T-helper 1 cell treated with Interleukin-12 subunit alpha and Interleukin-12 subunit beta and Interleukin-4 antibody, amounts not matched to agents 30 μg/mL and 1 μg/mL, for 36 hours (primary cell): ENCODE measurements at regions not wholly inside any gene's neighbourhood (a gene's known extent, or its start where the extent isn't known, plus 50 kb on each side); places are given as distances from the start of the nearest gene placed in this dataset.

ENCODE experiments used
- H3K27ac Mint-ChIP-seq: one replicate; pipeline ENCODE4 v1.8.0; 2021; ENCODE audit warnings: mild to moderate bottlenecking, mixed read lengths
- H3K27me3 Mint-ChIP-seq: one replicate; pipeline ENCODE4 v1.8.0; 2021; ENCODE audit warnings: low read depth, mixed read lengths
- H3K36me3 Mint-ChIP-seq: one replicate; pipeline ENCODE4 v1.8.0; 2021; ENCODE audit warnings: low read depth, mixed read lengths
- H3K4me1 Mint-ChIP-seq: one replicate; pipeline ENCODE4 v1.8.0; 2021; ENCODE audit warnings: low read depth, mixed read lengths
- H3K4me3 Mint-ChIP-seq: one replicate; pipeline ENCODE4 v1.8.0; 2021; ENCODE audit warnings: mild to moderate bottlenecking, moderate library complexity, mixed read lengths
- H3K9me3 Mint-ChIP-seq: one replicate; pipeline ENCODE4 v1.8.0; 2021; ENCODE audit warnings: mixed read lengths

DNA sequence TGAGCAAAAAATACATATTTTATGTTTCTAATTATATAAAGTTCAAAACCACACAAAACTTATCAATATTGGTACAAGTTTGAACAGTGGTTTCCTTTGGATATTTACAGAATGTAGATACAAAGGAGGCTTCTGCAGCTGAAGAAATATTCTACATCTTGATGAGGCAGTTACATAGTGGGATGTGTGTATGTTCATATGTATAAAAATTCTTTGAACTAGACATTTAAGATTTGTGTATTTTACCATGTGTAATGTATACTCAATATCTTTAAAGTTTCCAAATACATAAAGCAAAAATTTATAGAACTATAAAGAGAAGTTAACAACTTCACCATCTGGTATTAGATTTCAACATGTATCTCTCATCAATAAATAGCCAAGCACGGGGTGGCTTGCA lies 80.7 kb upstream of the TNFSF4 start:
- Mint-ChIP-seq H3K4me3 (no peak overlapping the region), H3K27ac (no peak overlapping the region), H3K27me3 (peaks cover 35% of the 10 kb centered on the region), H3K9me3 (no peaks in the 10 kb centered on the region), H3K36me3 (no peaks in the 10 kb centered on the region), H3K4me1 (no peaks in the 10 kb centered on the region)

DNA sequence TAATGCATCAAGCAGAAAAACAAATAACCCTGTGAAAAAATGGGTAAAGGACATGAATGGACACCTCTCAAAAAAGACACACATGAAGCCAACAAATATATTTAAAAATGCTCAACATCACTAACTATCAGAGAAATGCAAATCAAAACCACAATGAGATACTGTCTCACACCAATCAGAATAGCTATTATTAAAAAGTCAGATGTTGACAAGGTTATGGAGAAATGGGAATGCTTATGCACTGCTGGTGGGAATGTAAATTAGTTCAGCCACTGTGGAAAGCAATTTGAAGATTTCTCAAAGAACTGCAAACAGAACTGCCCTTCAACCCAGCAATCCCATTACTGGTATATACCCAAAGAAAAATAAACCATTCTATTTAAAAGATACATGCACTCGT lies 86.6 kb upstream of the TNFSF4 start:
- H3K36me3 Mint-ChIP-seq, result peaks cover 1% of the 10 kb centered on the region
- H3K27ac Mint-ChIP-seq, result no peak overlapping the region
- peaks cover 4% of the 10 kb centered on the region for H3K9me3 Mint-ChIP-seq
- peaks cover 12% of the 10 kb centered on the region for H3K4me1 Mint-ChIP-seq
- H3K4me3 Mint-ChIP-seq, result no peak overlapping the region
- H3K27me3 Mint-ChIP-seq, result peaks cover 34% of the 10 kb centered on the region

DNA sequence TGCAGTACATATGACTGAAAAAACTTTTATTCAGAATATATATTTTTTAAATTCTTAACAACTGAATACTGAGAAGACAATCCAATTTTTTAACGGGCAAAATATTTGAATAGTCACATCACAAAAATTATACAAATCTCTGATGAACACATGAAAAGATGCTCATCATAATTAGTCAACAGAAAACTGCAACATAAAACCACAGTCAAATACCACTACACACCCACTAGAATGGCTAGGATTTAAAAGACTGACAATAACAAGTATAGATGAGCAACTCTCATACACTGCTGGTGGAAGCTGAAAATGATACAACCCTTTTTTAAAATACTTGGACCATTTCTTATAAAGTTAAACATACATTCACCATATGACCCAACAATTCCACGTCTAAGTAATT lies 87.7 kb upstream of the TNFSF4 start:
- Mint-ChIP-seq H3K27me3 (peaks cover 34% of the 10 kb centered on the region), H3K27ac (no peak overlapping the region), H3K9me3 (peaks cover 4% of the 10 kb centered on the region), H3K4me1 (peaks cover 13% of the 10 kb centered on the region), H3K4me3 (no peak overlapping the region), H3K36me3 (peaks cover 1% of the 10 kb centered on the region)

DNA sequence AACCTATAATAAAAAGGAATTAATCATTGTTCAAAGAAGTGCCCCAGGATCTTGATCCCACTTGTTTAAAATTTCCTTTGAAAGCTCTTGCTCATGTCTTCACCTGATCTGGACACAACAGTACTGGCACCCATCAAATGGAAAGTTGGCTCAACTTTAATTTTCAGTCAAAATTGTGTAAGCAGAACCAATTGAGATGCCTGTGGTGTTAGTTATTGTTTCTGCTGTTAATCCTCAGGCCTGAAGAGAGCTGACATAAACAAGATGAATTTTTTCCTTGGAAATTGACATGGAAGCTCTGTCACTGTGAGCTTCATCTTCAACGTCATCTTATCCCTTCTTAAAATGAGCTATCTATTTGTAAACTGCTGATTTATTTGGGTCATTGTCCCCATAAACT lies 88.3 kb upstream of the TNFSF4 start:
- peaks cover 1% of the 10 kb centered on the region for H3K36me3 Mint-ChIP-seq
- peaks cover 13% of the 10 kb centered on the region for H3K4me1 Mint-ChIP-seq
- no peak overlapping the region for H3K27ac Mint-ChIP-seq
- peaks cover 31% of the 10 kb centered on the region for H3K27me3 Mint-ChIP-seq
- no peak overlapping the region for H3K4me3 Mint-ChIP-seq
- peaks cover 4% of the 10 kb centered on the region for H3K9me3 Mint-ChIP-seq

DNA sequence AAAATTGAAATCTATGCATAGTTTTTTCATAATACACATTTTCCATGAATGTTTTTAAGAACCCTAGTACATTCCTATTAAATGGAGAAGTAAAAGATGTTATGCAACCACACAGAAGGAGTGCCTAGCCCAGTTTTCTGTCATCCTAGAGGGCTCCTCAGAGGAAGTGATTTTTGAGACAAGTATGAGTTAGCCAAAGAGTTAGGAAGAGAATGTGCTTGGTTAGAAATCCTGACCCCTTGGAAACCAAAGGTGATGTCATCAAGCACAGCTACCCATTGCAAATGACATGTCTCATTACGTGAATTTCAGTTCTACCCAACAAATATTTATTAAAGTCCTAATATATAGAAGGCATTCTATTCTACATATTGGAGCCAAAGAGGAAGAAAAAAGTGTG lies 88.9 kb upstream of the TNFSF4 start:
- Mint-ChIP-seq H3K27ac (no peak overlapping the region), H3K4me1 (peaks cover 13% of the 10 kb centered on the region), H3K36me3 (peaks cover 1% of the 10 kb centered on the region), H3K9me3 (peaks cover 4% of the 10 kb centered on the region), H3K27me3 (peaks cover 31% of the 10 kb centered on the region), H3K4me3 (no peak overlapping the region)

DNA sequence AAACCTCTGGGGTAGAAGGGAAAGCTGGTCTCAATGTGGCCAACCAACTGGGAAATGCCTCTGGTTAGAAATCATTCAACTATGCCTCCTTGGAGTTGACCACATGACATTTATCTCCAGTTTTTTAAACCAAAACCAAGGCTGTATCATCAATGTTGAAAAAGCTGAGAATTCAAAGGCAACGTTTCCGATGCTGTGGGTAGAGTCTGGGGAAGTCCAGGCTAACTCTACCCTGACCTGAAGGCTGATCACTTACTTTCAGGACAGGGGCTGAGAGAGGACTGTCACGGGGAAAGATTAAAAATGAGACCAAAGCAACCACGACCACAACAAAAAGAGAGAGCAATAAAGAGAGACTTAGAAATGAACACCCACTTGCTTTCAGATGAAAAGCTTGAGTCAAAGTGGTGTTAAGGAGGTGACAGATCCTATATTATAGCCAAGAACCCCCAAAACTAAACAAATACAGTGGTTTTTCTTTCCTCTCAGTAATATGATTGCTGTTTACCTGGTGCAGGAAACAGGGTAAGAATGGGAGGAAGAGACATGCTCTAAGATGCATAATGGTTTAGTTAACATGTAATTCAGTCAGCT lies 90.8 kb upstream of the TNFSF4 start:
- H3K27me3 Mint-ChIP-seq, result peaks cover 19% of the 10 kb centered on the region
- peaks cover 1% of the 10 kb centered on the region for H3K36me3 Mint-ChIP-seq
- H3K27ac Mint-ChIP-seq, result no peak overlapping the region
- H3K9me3 Mint-ChIP-seq, result peaks cover 4% of the 10 kb centered on the region
- peaks cover 13% of the 10 kb centered on the region for H3K4me1 Mint-ChIP-seq
- H3K4me3 Mint-ChIP-seq, result no peak overlapping the region

DNA sequence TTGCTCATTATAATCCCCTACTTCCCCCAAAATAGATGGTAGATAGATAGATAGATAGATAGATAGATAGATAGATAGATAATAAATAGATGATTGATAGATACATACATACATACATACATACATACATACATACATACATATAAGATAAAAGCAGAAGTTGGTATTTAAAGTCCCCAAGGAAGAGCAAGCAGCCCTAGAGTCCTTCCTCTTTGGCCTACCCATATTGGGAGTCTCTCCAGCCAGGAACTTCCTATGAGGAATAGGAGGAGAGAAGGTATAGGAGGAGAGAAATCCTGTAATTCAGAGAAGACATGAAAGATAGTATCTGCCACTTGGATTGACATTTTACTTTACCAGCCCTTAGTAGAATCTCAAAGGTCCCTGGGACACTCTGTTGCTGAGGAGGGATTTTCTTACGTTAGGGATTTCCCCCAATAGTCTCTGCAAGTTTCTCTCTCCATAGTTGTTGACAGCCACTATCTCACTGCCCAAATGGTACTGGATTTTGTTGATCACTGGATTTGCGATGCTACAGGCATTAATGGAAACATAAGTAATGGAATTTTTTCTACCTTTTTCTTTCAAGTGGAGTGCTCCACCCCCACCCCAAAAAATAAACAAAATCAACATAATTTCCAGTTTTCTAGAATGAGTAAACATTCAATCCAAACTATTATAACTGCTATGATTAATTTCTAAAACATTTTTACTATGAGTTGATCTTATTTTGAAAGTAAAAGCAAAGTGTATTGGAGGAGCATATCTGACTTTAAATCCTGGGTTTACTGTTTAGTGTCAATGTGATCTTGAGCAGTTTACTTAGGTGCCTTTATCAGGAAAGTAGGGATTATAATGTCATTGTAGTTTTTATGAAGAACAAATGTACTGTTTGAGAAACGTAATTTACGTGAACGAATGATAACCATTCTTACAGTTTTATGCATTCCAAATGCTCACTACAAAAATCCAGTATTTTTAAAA lies 93.2 kb upstream of the TNFSF4 start:
- H3K4me3 Mint-ChIP-seq, result no peak overlapping the region
- peaks cover 4% of the 10 kb centered on the region for H3K9me3 Mint-ChIP-seq
- peaks cover 1% of the 10 kb centered on the region for H3K36me3 Mint-ChIP-seq
- no peak overlapping the region for H3K27ac Mint-ChIP-seq
- peaks cover 11% of the 10 kb centered on the region for H3K27me3 Mint-ChIP-seq
- H3K4me1 Mint-ChIP-seq, result peaks cover 13% of the 10 kb centered on the region

DNA sequence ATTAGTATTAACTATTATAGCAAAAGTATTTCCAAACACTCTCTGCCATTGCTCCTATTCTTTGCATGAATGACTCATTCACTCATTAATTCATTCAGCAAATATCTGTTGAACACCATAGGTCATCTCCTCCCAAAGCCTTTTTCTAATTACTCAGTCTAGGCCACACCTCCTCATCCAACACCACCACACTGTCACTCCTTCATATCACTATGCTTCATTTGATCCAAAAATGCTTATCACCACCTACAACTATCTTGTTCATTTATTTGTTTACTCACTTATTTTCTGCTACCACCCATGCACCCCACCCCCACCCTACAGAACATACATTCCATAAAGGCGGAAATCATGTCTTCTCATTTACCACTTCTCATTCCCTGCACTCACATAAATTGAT lies 94.4 kb upstream of the TNFSF4 start:
- Mint-ChIP-seq H3K27me3 (peaks cover 5% of the 10 kb centered on the region), H3K4me1 (peaks cover 13% of the 10 kb centered on the region), H3K9me3 (no peaks in the 10 kb centered on the region), H3K36me3 (no peaks in the 10 kb centered on the region), H3K4me3 (no peak overlapping the region), H3K27ac (no peak overlapping the region)

DNA sequence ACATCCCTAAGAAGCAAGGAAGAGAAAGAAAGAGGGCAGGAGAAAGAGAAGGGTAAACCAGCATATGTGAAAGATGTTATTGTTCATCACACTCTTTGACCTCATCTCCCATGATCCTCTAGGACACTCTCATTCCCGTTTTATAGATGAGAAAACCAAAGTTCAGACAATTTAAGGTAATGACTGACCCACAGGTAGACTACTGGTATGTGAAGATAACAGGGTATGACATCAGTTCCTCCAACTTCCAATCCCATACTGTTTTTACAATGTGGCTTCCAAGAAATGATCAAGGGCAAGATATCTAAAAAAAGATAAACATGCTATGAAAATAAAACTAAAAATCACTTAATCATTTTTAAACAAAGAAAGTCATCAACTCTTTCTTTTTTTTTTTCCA lies 95.2 kb upstream of the TNFSF4 start:
- H3K4me3 Mint-ChIP-seq, result no peak overlapping the region
- H3K4me1 Mint-ChIP-seq, result peaks cover 13% of the 10 kb centered on the region
- H3K36me3 Mint-ChIP-seq, result no peaks in the 10 kb centered on the region

DNA sequence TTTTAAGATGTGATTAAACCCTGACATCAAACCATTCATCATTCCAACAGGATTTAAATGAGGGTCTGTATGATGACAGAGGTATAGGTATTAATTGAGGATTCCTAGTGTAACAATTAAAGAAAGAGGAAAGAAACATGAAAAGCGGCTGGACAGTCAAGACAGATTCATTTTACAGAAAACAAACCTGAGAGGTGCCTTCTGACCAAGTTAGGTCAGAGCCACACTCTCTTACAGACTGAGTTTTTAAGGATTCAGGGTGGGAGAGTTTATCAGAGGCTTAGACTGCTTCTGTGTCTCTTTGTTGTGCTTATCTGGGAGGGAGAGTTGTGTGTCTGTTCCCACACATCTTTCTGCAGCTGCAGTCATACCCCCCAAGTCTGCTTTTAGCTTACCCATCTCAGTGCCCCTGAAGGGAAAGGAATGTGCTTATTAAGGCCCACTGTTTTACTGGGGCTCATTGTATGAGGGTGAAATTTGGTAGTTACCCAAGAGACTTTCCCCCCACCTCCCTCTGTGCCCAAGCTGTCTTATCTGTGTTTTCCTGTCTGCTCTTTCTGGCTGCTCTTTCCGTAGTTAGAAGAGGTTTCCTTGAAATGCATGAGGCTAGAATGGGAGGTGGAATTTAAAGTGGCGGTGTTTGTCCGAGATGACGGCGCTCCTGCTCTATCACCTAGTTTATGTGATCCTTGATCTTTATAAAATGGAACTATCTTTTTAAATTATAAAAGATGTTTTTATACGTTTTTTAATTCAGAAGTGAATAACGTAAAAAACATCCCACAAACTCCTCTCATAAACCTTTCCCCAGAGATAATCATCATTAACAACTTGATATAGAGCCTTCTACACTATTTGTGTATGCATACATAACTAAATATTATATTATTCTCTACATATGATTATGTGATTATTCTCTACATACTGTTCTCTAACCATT lies 96.0 kb upstream of the TNFSF4 start:
- Mint-ChIP-seq H3K36me3 (no peaks in the 10 kb centered on the region), H3K4me1 (peaks cover 6% of the 10 kb centered on the region), H3K4me3 (no peak overlapping the region), H3K27me3 (peaks cover 5% of the 10 kb centered on the region), H3K9me3 (no peaks in the 10 kb centered on the region), H3K27ac (no peak overlapping the region)

More for the DNA sequence above, 95.2 kb upstream of the TNFSF4 start:
- Mint-ChIP-seq H3K9me3 (no peaks in the 10 kb centered on the region), H3K27me3 (peaks cover 5% of the 10 kb centered on the region), H3K27ac (no peak overlapping the region)

DNA sequence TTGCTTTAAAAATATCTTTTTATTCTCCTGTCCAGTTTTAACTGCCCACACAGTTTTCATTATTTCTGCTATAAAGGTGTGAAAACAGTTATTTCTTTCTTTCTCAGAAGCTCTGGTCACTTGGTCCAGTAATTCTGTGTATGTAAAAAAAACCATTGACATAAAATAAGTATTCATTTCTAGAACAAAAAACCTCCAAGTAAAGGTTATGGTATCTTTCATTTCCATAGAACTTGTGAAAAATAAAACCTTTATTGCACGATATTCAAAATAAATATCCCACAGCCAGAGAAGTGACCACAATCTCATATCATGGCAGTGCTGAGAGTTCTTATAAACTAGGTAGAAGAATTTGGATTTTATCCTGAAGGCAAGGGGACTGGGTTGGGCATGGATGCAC lies 96.9 kb upstream of the TNFSF4 start:
- H3K27ac Mint-ChIP-seq, result no peak overlapping the region
- H3K9me3 Mint-ChIP-seq, result no peaks in the 10 kb centered on the region
- H3K4me3 Mint-ChIP-seq, result no peak overlapping the region
- peaks cover 5% of the 10 kb centered on the region for H3K27me3 Mint-ChIP-seq
- H3K36me3 Mint-ChIP-seq, result no peaks in the 10 kb centered on the region
- peaks cover 1% of the 10 kb centered on the region for H3K4me1 Mint-ChIP-seq

DNA sequence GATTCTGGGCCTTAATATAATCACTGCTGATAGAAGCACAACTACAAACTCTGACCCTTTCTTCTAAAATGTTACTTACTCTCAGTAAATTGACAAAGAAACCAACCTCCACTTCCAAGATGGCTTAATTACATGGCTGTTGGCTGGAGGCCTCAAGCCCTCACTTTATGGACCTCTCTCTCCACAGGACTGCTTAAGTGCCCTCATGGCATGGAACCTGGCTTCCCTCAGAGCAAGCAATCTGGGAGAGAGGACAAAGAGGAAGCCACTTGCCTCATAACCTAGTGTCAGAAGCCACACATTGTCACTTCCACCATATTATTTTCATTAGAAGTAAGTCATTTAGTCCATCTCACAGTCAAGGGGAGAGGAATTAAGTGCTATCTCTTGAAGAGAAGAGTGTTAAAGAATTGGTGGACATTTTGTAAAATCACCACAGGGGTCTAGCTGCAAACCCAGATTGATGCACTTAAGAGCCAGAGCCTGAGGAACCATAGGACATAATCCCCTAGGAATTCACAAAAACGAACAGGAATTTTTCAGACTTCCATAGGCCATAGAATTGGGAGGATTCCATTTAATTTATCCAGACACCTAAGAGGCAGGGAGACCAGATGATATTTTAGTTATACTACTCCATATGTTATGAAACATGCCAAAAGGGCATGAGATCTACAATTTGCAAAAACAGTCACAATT lies 97.5 kb upstream of the TNFSF4 start:
- no peaks in the 10 kb centered on the region for H3K4me1 Mint-ChIP-seq
- no peak overlapping the region for H3K27ac Mint-ChIP-seq
- H3K36me3 Mint-ChIP-seq, result no peaks in the 10 kb centered on the region
- H3K9me3 Mint-ChIP-seq, result no peaks in the 10 kb centered on the region
- peaks cover 5% of the 10 kb centered on the region for H3K27me3 Mint-ChIP-seq
- no peak overlapping the region for H3K4me3 Mint-ChIP-seq

DNA sequence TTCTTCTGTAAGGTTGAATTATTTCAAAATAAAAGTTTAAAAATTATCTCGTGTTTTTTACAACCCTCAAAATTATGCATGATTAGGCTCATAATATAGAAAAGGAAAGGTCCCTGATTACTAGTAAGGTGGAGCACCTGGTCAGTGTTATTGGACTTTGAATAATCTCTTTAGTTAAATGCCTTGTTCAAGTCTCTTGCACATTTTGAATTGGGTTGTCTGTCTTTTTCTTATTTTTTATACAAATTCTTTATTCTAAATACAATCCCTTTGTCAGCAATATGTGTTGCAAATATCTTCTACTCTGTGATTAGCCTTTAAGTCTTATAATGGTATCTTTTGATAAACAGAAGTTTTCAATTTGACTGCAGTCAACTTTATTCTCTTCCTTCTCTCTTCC lies 100.7 kb upstream of the TNFSF4 start:
- H3K27me3 Mint-ChIP-seq, result peaks cover 7% of the 10 kb centered on the region
- H3K36me3 Mint-ChIP-seq, result no peaks in the 10 kb centered on the region

DNA sequence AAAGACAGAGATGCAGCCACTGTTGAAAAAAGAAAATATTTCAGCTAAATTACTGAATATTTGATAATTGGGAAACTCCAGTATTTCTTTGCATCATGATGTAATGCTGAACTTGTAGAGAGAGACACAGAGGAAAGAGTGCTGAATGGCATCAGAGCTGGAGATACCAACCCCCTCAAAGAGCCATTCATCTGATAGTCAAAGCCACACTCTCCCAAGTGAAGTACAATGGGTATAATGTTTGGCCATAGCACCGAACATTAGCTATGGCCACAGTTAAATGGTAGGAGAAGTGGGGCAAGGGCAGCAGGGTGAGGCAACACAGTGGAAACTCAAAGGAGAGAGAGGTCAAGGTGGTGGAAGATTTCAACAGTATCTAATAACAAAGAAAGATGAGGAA lies 107.5 kb upstream of the TNFSF4 start:
- peaks cover 5% of the 10 kb centered on the region for H3K9me3 Mint-ChIP-seq
- no peak overlapping the region for H3K4me3 Mint-ChIP-seq
- no peak overlapping the region for H3K27ac Mint-ChIP-seq
- H3K36me3 Mint-ChIP-seq, result no peaks in the 10 kb centered on the region
- no peaks in the 10 kb centered on the region for H3K4me1 Mint-ChIP-seq
- H3K27me3 Mint-ChIP-seq, result peaks cover 10% of the 10 kb centered on the region

More for the DNA sequence above, 100.7 kb upstream of the TNFSF4 start:
- Mint-ChIP-seq H3K27ac (no peak overlapping the region), H3K9me3 (no peaks in the 10 kb centered on the region), H3K4me3 (no peak overlapping the region), H3K4me1 (no peaks in the 10 kb centered on the region)
